GM18858 (cell line): ENCODE measurements at regions not wholly inside any gene's neighbourhood (a gene's known extent, or its start where the extent isn't known, plus 50 kb on each side); places are given as distances from the start of the nearest gene placed in this dataset.

ENCODE experiments used
- ATAC-seq: cut with Tn5 transposase; IDR thresholded peaks from one replicate; pipeline ENCODE4 v1.9.1; 2021; ENCODE audit not compliant: unreplicated experiment

DNA sequence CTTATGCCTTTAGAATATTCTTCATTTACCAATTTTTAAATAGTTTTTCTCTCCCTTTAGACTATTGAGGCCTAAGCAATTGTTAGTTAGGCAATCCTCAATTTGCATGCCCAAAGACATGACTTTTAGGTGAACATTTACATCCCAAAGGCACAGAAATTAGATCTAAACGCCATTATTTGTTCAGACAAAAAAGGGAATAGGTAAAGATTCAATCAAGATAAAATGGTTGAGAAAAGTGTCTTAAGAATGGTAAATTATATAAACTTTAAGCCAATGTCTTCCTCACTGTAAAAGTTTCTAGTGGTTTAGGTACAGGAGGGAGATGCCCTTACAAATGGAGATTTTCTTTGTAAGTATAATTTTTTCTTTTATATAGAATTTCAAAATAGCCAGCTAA lies 50.2 kb upstream of the MME start:
- ATAC-seq = no peak

DNA sequence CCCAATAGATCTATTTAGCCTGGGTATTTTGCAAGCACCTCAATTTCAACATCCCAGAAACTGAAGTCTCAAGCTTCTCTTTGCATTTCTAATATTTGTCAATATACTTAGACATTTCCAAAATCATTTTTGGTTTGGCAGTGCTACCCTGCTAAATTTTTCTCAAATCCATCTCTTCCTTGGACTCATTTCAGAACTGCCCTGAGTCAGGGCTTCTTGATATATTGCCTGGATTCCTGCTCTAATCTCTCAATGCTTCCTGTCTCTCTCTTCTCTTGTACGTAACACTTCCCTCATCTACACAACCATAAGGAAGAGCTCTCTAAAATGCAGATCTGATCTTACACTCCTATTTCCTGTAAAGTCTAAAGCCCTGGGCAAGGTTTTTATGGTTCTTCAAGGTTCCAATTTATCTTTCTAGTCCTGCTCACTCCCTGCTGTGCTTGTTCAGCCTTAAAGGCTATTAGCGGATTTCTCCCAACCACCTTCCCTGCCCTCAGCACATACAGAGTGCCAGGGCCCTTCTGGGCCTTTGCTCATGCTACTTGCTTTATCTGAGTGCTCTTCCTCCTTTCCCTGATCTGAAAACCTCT lies 53.0 kb upstream of the MME start:
- no peak for ATAC-seq

DNA sequence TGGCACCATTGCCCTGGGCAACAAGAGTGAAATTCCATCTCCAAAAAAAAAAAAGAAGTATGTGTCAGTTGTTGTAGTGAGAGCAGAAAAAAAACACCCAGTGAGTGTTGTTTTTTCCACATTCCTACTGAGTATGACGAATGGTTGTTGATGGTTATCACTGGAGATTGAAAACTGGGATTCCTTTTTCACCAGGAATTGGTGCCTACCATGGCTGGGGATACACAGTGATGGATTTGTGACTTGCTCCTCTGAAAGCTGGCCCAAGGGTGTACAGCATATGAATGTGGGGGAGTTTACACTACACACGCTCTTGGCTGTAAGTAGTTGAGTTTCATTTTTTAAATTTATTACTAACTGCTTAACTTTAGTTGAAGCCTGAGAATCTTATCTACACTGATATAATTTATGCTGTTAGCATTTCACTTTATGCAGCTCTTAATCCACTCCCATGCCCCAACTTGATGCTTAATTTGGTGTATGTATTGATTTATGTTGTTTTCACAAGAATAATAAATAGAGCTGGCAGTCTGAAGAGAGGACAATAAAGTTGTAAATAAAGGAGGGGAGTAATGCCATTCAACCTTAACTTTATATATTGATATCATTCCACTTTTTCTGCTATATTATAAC lies 56.0 kb upstream of the MME start:
- ATAC-seq = no peak

DNA sequence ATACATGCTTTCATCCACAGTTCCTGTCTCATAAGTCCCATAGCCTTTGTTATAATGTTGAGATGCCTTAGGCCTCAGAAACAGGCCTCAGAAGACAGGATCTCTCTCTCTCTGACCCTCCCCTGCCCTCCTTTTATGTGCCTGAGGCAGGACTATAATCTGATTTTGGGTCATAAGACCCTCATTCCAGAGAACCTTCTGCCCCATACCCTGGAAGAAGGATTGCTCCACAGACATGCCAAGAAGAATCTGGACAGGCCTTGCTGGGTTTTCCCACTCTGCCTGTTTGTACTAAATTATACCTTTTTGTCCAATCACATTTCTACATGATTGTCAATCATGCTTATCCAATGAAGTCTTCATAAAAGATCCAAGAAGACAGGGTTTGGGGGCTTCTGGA lies 57.2 kb upstream of the MME start:
- no peak for ATAC-seq

DNA sequence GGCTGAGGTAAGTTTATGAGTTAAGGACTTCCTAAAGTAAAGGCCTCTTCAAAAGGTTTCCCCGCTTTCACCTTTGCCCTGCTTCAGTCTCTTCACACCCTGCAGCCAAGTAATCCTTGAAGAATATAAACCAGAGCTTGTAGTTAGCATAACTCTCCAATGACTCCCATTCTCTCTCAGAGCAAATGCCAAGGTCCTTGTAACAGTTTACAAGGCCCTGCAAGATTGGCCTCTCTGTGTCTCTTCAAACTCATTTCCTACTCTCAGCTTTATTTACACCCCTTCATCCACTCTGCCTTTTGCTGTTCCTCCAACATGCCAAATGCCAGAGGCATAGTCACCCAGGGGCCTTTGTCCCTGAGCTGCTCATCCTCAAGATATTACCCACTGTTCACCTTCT lies 60.5 kb upstream of the MME start:
- ATAC-seq = no peak

DNA sequence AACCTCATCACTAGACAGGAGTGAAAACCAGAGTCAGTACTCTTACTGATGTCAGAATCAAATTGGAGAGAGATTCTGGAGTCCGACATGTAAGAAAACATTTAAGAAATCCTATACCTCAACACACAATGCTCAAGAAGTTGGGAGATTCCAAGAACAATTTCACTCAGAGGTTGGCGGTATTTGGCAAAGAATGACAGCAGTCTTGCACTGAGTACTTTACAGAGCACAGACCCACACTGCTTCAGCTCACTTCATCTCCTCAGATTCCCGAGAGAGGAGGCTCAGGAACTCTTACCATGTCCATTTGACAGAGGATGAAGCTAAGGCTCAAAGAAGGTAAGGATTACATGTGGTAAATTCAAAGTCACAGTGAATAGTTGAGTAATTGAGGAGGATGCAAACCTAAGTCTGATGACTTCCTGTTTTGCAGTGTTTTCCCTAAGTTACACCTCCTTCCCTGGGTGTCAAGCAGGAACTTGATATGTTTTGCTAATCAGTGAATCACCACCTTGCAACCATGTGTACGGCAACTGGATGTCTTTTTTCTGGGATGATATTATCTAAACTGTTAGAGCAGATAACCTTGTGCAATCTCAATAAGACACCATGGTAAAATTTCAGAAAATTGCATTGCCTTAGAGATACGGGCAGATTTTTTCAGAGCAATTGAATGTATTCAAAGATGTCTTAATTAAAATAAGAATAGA lies 61.3 kb upstream of the MME start:
- no peak for ATAC-seq

DNA sequence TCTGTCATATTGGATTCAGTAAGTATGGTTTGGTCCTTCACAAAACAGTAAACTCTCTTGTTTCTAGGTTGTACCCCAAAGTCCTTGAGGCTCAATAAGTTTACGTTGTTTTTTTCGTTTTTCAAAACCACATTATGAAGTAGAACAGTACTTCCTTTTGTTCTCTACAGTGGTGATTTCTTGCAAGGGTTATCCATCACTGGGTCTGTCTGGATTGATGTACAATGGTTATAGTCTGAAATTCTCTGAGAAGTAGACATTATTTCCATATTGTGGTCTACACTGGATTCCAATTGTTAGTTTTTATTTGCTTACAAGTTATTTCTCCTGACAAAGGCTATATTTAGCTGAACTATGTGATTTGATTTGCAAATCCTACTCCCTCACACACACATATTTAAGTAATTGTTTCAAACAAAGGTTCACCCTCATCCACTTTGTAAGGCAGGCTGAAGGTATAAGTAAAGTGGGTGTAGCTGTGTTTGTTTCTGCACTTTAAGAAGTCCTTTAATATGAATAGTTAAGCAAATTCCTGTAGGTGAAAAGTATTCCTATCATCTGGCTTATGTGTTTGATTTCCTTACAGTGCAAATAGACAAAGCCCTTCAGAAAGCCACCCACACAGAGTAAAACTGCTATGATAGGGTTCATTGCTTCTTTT lies 64.2 kb upstream of the MME start:
- ATAC-seq = no peak

DNA sequence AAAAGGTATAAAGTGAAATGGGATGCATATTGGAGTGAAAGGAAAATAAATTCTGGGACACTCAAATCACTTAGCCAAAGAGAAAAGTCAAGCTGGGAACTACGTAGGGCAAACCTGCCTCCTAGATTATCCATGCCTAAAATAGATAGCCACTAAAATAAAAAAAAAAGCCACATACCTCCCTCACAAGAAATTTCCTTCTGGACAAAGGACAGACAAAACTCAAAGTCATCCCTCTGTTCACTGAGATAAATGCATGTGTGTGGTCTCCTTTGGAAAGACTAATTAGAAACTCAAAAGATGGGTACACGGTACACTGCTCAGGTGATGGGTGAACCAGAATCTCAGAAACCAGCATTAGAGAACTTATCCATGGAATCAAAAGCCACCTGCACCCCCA lies 65.2 kb upstream of the MME start:
- ATAC-seq = no peak

DNA sequence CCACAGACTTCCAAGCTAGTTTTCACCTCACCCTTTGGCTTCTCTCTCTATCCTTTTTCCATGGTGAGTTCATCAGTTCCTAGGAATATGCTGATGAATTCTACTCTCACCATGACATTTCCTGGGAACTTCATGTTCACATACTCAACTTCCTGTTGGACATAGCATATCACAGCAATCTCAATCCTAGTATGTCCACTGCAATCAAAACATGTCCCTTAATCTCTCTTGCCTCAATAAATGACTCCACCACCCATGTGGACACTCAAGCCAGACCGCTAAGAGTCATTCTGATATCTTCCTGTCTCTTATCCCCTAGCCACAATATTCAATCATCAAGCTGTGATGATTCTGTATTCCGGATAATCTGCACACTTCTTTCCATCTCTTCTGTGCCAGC lies 66.7 kb upstream of the MME start:
- ATAC-seq = no peak

DNA sequence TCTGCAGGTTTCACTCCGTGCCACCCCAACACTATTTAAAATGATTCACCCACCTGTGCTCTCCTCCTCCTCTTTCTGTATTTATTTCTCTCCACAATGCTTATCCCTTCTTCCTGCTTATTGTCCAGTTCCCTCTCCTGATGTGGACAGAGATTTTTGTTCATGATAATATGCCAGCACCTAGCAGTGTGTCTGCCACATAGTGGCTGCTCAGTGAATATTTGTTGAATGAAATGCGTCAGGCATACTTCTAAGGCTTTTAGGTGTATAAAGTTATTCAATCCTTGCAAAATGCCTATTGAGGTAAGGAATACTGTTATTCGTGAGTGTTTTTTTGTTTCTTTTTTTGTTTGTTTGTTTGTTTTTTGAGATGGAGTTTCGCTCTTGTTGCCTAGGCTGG lies 67.5 kb upstream of the MME start:
- no peak for ATAC-seq

DNA sequence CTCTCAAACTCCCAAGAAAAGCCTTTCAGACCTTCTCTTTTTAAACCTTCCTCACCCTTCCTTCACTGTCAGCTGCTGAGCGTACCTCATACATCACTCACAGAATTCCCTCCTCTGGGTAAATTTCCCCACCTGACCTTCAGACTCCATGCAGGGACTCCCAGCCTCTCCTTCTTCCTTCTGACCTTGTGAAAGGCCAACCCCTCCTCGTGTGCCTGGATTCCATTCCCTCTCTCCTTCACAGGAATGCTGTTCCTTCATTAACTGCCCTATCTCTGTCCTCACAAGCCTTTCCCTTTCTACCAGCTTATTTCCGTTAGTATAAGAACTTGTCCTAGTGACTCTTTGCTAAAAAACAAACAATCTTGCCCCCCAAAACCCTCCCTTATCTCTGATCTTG lies 69.7 kb upstream of the MME start:
- ATAC-seq = no peak

DNA sequence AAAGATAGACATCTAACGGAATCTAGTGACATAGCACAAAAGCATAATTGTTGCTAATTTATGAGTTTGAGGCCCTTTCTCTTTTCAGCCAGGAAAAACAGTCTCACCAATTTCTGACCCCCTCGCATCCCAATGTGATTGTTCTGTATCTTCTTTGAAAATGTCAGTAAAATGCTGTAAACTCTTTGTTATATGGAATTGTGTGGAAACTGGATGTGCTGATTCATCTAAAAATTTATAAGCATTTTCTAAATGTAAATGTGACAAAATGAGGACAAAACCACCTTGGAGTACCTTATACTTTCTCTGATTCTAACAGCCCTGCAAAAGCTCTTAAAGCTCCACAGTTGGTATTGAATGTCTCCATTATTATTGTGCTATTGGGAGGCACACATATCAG lies 70.9 kb upstream of the MME start:
- no peak for ATAC-seq

DNA sequence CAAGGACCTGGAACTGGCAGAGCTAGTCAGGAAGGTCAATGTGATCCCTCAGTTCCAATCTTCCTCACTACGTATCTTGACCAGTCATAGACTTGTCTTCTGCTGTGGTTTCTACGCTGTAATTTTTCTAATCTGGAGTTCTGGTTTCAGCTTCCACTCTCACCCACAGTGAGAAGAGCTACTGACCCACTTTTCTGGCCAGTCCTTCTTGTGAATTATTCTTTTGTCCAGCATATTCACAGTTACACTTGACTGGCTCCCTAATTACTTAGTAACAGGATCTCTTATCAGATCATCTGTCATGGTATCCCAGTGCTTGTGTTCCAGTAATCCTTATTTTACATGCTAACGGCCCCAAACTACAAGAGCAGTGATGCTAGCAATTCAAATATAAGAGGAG lies 72.4 kb upstream of the MME start:
- ATAC-seq = no peak

DNA sequence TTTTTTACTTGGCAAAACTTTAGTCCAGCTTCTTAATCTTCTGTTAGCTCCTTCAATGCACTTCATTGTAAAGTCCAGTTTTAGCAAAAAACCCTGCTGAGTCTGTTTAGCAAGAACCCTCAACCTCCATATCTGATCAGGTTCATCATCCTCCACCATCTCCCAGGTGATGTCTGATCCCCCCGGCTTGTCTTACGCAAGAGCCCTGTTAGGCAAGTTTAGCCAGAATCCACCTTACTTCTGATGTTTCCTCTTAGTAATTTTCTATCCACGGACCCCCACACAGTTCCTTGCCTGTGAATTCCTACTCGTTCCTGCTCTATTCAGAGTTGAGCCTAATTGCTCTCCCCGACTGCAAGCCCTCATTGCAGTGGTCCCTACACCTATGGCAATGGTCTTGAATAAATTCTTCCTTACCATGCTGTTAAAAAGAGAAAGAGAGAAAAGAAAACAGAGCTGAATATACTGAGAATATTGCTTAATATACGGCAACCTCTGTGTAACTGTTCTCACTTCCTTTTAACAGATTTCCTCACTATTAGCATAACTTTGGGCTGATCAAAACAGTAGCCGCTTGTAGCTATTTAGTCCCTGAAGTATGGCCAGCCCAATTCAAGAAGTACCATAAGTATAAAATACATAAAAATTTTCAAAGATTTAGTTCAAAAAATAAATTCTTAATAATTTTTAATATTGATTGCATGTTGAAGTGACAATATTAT lies 78.7 kb upstream of the MME start:
- ATAC-seq = no peak

DNA sequence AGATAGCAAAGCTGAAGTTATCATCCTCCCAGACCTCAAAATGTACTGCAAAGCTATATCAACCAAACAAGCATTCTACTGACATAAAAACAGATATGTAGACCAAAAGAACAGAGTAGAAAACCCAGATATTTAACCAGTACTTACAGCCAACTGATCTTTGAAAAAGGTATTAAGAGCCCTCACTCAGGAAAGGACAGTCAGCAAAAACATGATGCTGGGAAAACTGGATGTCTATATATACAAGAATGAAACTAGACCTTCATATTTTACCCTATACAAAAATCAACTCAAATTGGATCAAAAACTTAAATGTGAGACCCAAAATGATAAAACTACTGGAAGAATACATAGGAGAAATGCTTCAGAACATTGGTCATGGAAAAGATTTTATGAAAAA lies 87.5 kb upstream of the MME start:
- ATAC-seq = no peak

DNA sequence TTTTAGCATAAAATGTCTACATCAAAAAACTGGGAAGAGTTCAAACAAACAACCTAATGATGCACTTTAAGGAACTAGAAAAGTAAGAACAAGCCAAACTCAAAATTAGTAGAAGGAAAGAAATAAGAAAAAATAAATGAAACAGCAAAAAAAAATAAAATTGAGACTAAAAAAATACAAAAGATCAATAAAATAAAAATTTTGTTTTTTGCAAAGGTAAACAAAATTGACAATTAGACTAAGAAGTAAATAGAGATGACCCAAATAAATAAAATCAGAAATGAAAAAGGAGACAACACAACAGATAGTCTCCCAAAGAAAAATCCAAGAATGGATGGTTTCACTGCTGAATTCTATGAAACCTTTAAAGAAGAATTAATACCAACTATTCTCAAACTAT lies 89.6 kb upstream of the MME start:
- ATAC-seq = no peak

DNA sequence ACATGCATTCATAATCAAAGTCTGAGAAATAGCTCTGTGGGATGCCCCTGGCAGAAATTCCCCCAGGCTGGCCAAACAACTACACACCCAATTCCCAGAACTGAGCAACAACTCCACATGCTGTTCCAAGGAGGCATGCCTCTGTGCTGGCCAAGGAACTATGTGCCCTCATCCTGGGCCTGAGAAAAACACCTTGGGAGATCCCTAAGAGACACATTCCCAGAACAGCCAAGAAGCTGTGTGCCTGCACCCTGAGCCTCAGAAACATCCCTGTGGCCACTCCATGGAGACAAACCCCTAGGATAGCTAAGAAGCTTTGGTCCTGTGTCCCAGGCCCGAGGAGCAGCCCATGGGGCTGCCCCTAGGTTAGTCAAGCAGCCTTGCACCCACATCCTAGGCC lies 92.3 kb upstream of the MME start:
- no peak for ATAC-seq

DNA sequence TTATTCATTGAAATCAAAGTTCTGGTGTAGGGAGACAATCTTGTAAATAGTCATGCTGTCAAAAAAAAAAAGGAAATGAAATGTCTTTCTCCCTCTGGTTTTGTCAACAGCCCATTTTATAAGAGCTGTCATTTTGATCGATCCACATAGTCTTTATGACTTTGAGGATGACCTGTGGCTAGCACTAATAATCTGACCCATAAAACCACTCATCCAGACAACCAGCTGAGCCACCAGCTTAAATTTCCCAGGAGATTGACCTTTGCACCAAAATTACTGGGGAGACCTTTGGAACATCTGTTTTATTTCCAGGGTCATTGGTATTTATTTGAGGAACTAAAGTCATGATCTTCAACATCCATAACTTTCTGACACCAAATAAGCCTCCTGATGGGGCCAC lies 98.5 kb upstream of the MME start:
- ATAC-seq = no peak

DNA sequence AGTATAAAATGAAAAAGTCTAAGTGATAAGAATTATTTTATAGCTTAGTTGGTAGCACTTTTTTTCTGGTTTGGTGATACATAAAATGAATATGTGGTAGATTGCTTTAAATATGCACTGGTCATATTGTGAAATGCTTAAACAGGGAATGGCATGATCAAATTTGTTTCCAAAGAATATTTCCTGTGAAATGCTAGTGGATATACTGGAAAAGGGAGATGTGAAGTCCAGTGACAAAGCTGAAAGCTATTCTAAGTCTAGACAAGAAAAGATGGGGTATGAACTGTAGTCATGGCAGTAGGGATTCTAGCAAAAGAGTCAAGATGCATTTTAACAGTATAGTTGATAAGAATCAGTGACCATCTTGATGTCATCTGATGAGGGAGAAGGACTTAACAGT lies 98.9 kb upstream of the MME start:
- no peak for ATAC-seq

DNA sequence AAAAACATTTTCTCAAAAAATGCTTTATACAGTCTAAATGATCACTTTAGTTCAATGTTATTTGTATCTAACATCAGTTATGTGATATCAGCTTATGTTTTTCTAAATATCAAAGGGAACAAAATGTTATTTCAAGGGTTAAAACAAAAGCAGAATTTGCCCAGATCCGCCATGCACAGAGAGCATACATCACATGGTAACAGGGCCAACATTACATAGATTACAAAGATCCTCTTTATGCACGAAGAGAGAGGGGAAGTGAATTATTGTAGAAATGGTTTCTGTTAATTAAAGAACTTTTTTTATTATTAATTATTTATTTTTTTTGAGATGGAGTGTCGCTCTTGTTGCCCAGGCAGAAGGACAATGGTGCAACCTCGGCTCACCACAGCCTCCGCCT lies 100.8 kb upstream of the MME start:
- ATAC-seq = no peak

DNA sequence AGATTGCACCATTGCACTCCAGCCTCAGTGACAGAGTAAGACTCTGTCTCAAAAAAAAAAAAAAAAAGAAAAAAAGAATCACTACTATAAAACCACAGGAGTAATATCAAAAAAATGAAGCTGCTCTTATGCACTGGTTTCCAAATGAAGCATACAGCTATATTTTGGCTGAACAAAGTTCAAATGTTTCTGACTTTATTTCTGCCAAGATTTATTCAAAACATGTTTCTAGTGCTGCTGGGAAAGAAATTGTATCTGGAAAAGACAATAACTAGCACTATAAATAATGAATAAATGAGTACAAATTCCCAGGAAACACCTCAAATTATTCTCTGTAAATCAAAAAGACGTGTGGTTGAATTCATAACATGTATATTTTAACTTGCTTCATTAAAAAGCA lies 102.5 kb upstream of the MME start:
- no peak for ATAC-seq
